CD4-positive, alpha-beta T cell treated with Interleukin-4 for 4 hours (primary cell): ENCODE measurements at regions not wholly inside any gene's neighbourhood (a gene's known extent, or its start where the extent isn't known, plus 50 kb on each side); places are given as distances from the start of the nearest gene placed in this dataset.
"Not testable (repeated sequence)": the region's sequence is repeated elsewhere in the genome, so short reads cannot be mapped to it uniquely, and the experiment has no call there.

Experiments
- DNase-seq: peaks from one replicate; pipeline ENCODE4 v3.0.0-alpha.2; 2020

DNA sequence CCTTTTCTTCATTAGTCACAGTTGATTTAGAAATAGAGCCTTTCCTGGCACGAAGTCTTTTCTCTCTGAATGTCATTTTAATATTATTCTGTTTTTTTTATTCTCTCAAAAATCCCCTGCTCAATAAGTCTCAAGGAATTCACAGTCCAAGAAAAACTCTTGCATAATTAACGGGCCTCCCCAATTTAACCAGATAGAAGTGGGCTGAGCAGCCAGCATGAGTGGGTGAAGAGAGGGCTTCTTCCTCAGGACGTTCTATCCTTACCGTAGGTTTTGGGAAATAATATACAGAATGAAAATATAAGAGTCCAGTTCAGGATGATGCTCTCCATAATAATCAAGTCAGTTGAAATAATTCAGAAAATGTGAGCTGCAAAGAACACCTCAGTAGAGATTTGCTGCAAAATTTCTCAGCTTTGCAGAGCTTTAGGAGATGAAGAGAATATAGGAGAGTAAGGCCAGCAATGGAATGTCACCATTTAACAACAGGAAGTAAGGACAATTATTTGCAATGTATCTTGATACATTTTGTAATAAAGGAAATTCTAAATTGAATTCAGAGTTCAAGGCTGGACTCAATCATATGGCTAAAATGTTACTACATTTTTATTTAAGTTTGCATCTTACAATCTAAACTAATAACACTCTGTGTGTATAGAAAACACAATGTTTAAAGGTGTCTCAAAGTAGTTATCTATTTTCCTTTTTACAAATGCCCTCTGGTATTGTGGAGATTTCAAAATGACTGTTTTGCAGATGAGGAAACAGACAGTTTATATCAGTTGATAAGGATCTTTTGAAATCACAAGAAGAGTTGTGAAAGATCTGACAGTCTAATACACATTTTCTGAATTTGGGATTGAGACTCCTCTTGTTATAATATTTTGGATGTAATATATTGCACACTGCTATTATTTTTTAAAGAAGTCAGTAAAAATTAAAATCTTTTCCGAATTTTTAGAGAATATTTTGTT lies 1724.1 kb upstream of the SEL1L start:
- no peak for DNase-seq

DNA sequence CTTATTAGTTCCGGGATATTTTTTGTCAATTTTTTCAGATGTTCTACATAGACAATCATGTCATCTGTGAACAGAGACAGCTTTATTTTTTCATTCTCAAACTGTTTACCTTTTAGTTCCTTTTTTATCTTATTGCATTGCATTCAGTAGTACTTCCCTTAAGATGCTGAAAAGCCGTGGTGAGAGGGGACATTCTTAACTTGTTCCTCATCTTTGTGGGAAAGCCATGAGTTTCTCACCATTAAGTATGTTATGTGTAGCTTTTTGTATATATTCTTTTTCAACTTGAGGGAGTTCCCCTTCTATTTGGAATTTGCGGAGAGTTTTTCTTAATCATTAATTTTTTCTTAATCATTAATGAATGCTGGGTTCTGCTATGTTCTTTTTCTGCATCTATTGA lies 1727.1 kb upstream of the SEL1L start:
- DNase-seq: no peak

DNA sequence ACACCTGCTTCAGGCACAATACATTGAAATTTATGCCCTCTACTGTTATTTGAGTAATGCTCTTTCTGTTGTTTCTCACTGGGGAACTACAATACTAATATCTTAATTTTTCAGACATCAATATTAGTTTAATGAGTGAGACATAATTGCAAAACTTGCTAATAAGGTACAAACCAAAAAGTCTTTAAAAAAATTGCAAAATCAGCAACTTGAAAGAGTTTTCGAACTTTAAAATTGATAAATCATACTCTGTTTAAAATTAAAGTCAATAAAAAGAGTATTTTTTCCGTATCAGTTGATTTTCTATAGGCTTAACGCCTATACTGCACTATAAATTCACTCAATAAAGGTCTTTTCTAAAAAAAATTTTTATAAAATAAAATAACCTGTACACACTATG lies 1735.9 kb upstream of the SEL1L start:
- DNase-seq: no peak

DNA sequence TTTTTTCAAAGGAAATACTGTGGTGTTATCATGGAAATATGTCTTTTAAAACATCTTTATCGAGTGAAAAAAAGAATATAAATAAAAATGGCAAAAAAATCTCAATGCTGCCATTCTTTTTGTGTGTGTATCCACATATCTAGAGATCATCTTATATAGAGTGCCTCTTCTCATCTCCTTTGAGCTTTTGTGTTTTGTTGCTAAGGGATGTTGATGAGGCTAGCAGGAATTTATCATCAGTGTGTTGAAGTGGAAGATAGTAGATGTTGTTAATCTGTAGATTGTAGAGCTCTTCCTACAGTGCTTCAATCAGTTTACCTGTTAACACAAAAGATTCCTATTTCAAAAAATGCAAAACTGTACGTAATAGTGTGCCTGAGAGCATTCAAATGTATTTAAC lies 1738.0 kb upstream of the SEL1L start:
- no peak for DNase-seq

DNA sequence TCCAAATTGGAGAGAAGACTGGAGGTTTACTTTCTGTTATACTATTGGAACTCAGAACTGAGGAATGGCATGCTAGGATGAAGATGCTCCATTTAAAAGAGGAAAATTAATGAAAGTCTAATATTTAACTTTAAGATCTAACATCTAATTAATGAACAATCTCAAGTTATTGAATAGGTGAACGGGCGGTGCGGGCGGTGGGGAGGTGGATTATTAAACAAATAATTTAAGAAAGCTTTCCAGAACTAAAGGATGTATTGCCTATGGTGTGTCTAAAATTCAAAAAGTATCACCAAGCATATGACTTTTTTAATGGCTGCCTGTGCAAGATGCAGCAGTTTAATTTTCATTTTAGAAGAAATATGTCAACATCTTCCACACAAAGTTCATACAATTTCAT lies 1747.1 kb upstream of the SEL1L start:
- DNase-seq: no peak

DNA sequence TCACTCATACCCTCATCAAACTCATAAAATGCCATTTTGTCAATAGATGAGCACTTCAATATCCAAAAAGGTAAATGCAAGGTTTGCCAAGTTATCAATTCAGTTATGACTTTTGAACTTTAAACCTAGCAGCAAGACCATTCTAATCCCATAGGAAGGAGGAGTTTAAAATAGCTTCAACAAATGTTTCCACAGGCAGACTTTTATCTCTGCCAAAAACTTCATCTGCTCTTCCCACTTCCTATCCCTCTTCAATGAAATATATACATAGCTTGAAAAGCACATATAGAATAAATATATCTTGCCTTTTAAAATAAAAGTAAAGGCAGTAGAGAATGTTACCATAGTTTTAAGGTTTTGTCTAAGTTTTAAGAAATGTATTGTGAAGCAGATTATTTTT lies 1749.1 kb upstream of the SEL1L start:
- no peak for DNase-seq

DNA sequence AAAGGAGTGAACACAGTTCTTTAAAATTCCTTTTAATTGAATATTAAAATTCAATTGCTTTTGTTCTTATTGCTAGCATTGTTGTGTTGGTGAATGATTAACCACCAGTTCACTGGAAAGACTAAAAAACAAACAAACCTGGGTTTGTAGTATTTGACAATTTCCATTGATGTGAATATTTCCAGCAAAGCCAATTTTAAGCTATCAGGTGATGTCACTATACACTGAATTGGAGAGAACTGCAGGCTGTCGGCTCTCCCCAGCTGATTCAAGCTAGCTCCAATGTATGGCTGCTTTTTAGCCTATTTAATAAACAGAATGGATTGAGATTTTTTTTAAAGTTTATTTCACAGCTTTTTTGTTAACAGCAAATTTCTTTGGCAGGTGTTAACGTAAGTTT lies 1753.6 kb upstream of the SEL1L start:
- DNase-seq: no peak

DNA sequence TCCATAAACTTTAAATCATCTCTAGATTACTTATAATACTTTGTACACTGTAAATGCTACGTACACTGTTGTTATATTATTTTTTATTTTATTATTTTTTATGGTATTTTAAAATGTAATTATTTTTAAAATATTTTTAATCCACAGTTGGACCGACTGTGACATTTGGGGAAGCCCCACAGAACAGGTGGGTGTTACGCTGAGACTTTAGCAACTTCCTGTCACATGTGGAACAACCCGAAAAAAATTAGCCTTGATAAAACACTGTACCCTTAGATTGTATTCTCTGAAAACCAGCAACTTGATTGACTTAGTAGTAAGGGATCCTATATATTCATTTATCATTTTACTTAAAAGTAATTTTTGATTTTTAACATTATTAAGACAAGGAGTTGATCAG lies 1755.7 kb upstream of the SEL1L start:
- DNase-seq: no peak

DNA sequence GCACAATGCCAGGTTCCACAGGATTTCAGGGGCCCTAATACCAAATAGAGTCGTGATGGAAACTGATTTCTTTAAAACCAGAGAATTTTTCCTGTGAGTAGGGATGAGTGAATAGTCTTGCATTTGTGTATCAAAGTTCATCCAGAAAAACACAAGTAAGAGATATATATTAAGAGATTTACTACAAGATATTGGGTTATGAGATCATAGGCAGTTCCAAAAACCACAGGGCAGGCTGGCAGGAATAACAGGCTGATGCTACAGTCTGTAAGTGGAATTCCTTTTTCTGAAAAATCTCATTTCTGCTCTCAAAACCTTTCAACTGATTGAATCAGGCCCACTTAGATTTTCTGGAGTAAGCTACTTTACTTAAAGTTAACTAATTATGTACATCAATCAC lies 1756.2 kb upstream of the SEL1L start:
- DNase-seq: no peak

DNA sequence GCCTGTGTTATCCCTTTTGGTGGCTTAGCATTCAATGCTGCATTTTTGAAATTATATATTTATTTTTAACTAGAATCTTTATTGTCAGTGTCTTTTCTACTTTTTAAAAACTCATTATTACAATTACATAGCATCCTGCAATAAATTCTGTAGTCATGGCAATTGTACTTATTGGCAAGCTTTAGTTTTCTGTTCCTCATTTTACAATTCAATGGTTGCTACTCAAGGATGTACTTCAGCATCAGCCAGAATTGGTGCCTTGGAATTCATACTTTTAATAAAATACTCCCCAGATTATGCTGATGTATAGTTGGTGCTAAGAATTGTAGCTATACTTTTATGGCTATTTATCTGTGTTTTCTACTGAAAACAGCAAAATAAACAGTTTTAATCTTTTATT lies 1756.8 kb upstream of the SEL1L start:
- no peak for DNase-seq

DNA sequence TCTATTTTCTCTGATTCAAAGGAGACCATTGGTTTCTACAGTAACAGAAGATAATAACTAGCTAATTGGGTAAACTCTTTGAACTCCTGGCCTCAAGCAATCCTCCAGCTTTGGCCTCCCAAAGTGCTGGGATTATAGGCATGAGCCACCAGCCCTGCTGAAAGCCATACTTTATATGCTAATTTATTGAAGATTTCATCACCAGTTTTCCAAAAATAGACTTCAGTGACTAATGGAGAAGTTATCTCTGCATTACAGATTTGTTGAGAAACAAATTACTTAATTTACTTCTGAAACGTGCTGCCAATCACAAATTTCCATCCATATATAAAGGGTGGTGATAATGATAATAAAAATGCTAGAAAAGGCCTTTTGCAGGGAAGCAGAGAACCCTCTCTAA lies 1758.1 kb upstream of the SEL1L start:
- no peak for DNase-seq

DNA sequence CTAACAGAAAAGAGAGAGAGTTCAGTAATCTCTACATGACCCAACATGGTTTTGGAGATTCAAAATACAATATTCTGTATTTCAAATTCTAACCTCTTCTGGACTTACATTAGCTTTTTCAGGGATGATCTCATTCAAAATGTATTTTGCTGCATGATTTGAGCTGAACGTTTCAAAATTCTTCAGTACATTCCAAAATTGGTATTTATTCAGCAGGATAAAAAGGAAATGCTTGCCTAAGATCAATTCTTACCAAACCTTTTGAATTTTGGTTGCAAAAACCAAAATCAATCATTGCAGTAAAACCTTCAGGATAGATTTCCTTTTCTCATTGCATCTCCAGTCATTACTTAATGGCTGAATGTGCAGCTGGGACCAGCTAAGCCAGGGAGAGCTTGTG lies 1761.3 kb upstream of the SEL1L start:
- no peak for DNase-seq

DNA sequence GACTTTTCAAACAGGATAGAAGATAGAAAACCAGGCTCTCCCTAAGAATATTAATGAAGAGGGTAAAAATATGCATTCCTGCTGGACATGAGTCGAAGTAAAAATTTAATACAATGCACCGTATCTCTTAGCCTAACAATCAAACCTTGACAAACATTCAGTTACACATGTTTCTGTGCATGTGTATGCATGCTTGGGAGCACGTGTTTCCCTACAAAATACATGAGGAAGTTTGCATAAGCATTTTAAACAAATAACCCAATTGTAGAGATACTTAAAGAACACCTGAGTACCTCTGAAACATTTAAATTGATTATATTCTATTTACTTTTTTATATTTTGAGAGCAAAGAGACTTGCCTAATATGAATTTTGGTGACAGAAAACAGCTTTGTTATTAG lies 1763.7 kb upstream of the SEL1L start:
- no peak for DNase-seq

DNA sequence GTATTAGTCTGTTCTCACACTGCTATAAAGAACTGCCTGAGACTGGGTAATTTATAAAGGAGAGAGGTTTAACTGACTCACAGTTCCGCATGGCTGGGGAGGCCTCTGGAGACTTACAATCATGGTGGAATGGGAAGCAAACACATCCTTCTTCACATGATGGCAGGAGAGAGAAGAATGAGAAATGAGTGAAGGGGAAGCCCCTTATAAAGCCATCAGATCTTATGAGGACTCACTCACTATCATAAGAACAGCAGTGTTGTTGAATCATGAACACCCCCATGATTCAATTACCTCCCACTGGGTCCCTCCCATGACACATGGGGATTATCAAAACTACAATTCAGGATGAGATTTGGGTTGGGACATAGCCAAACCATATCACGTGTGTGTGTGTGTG lies 1764.4 kb upstream of the SEL1L start:
- not testable (repeated sequence) for DNase-seq

DNA sequence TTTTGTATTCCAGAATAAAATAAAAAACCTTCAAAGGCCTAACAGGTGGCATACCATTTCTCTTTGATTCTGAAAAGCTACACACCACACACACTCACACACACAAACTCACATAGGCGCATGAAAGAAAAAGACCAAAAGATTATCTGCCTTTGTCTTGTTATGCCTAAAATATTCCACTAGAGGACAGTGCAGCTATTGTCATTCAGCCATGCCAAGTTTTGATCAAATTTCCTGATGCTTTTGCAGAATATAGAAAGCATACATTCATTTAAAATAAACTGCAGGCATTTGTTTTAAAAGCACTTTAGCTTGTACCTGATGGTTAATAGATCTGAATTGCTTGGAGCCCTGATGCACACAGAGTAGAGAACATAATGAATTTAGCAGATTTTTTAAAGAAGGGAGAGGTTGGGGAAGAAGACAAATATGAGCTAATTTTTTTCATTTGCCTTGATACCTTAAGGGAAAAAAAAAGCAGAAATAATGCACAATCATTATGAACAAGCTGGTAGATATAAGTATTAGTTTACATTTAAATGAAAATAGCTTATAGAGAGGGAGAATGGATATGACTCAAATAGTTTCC lies 1766.9 kb upstream of the SEL1L start:
- no peak for DNase-seq

DNA sequence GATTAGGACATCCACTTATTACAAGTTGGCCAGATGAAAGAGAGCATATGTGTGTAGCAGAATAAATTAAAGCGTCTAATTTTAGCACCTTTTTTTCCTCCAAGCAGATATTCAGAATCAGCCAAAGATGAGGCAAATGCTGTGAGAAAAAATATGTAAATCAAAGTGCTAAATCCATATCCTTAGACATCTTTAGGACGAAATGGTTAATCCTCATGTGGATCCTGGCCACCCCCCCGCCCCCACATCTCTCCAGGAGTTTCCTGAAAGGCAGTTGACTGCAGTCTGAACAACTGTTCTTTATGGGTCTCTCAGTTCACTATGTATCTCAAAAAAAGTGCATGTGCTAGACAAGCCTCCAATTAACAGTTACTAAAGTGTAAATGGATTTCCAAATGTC lies 1768.1 kb upstream of the SEL1L start:
- DNase-seq: no peak

DNA sequence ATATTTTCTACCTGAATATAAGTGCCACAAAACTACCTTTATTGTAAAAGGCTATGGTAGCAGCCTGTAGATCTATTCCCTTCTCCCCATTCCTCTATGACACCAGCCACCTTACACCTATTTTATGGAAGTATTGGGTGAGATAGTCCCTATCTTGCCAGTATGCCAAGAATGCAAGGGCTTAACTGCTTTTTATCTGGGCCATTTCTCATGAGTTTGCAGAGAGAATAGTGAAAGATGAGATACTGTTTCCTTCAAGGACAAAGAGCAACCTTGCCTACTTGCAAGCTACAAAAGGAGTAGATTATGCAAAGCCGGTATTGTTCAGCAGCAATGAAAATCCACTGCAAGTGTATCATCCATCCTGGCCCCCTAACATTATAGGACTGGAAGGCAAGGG lies 1775.6 kb upstream of the SEL1L start:
- DNase-seq: no peak

DNA sequence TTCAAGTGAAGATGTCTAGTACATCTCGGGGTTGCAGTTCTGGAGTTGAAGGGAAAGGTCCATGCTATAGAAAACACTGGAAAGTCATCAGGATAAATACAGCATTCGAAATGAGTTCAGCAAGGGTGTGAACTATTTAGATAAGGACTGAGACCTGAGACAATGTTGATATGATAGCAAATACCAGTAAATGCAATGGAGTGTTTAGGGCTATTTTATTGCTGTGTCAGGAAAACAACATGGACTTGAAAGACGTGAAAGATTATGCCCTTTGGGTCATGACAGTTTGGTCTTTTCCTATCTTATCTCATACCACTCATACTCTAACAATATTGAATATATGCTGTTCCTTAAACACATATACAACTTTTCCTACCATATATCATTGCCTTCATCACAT lies 1776.2 kb upstream of the SEL1L start:
- DNase-seq: no peak

DNA sequence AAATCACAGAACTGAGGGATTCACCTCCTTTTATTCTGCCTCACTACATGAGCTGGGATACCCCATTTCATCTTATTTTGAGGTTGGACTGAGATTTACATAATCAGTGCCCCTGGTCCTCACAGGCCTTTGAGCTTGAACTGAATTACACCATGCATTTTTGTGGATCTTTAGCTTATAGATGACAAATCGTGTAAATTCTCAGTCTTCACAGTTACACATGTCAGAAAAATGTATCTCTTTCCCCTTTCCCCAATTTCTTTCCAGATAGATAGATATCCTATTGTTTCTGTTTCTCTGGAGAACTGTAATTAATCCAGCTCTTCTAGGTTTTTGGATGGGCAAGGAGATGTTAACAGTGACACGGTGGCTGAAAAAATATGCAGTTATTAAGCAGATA lies 1778.9 kb upstream of the SEL1L start:
- no peak for DNase-seq

DNA sequence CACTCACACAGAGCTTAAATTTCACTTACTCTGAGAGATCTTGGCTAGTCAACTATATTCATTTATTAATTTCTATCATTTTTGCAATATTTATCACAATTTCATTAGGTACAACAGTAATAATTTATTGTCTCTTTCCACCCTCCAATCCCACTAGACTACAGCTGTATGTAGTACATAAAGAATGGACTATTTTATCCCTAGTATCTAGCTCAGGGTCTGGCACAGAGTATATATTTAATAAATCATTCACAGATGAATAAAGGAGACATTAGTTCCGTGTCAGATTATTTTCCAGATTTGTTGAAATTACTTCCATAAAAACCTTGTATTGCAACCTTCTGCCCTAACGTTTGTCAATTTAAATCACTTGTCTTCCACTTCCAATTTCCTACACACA lies 1781.1 kb upstream of the SEL1L start:
- no peak for DNase-seq

DNA sequence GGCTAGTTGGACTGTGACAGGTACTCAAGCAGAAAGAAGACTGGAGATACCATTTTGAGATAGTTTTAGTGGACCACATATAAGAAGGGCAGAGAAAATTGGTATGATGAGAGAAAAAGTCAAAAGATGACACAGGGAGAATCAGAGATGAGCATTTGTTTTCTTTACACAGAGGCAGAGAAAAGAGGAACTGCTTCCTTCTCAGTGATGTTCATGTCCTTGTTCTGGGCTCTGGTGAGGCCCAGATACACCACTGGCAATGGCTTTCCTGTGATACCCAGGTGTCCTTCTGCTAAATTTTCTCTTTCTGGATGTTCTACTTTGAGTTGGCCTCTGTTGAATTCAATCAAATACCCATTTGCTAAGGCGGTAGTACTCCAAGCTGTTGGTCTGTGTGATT lies 1782.7 kb upstream of the SEL1L start:
- DNase-seq: no peak

DNA sequence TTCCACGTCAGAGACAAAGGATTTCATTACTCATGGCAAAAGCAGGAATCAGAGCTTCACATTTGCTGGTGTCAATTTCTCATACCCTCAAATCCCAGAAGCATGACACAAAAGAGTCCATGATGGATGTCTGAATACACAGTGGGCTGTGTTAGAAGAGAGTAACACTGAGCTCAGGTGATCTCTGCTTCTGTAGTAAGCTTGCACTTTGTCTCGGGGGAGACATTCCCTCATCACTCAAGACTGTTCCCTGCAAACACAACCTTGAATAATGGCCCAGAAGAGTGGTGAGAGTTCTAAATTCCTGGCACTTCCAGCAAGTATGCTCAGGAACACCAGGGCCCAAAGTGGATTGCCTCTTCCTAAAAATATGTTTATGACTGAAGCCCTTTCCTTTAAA lies 1787.2 kb upstream of the SEL1L start:
- DNase-seq: no peak

DNA sequence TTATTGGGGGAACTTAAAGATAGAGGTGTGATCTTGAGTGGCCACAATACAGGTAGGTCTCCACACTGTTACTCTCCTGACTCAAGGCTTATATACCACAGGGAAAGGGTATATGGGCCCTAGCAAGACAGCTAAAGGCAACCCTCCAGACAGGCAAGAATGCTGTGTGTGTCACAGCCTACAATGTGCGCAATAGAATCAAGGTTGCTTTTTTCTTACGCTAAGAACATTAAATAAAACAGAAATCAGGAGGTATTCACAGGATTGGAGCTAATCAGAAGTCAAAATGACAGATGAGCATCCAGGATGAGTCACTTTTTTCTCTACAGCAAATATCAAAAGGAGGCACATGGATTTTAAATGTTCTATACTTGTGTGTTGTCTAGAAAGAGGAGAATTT lies 1797.9 kb upstream of the SEL1L start:
- DNase-seq: no peak

DNA sequence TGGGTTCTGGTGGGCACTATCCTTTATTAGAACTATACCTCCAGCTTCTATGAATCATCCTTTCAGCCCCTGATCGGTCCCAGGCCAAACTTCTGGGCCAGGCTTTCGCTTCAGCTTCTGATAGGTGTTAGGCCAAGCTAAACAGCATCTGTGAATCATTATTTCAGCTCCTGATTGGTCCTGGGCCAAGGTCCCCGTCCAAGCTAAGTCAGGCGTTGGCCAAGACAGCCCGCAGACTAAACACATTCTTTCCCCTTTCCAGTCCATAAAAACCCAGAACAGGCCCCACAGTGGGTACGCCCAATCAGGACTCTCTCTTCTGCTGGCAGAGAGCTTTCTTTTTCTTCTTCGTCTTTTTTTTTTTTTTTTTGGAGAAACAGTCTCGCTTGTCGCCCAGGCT lies 1808.9 kb upstream of the SEL1L start:
- no peak for DNase-seq

DNA sequence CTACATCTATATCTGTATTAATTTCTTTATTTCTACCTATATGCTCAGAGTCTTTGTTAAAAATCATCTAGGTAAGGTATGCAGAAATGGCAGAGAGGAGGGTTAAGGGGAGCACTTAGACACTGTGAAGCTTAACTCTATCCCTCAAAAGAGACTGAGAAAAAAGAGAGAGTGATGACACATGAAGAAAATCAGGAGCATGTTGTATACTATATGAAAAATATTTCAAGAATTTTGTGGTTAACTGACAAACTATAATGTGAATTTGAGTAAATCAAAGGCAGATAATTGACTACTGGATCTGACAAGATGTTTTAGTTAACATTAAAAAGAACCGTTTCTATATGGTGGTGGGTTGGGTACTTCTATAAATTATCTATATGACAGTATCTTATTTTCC lies 1814.2 kb upstream of the SEL1L start:
- no peak for DNase-seq
